ELF-1 (cell line): ENCODE measurements at regions not wholly inside any gene's neighbourhood (a gene's known extent, or its start where the extent isn't known, plus 50 kb on each side); places are given as distances from the start of the nearest gene placed in this dataset.
"Not testable (repeated sequence)": the region's sequence is repeated elsewhere in the genome, so short reads cannot be mapped to it uniquely, and the experiment has no call there.

ENCODE experiments used
- DNase-seq: peaks from one replicate; pipeline ENCODE4 v3.0.0-alpha.2; 2016; ENCODE audit warnings: low read depth, low spot score

DNA sequence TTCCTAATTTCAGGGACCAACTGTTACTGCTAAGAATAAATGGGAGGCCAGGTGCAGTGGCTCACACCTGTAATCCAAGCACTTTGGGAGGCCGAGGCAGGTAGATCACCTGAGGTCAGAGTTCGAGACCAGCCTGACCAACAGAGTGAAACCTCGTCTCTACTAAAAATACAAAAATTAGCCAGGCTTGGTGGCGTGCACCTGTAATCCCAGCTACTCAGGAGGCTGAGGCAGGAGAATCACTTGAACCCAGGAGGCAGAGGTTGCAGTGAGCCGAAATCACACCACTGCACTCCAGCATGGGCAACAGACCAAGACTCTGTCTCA lies 95.6 kb upstream of the CHD2 start:
- not testable (repeated sequence) for DNase-seq

DNA sequence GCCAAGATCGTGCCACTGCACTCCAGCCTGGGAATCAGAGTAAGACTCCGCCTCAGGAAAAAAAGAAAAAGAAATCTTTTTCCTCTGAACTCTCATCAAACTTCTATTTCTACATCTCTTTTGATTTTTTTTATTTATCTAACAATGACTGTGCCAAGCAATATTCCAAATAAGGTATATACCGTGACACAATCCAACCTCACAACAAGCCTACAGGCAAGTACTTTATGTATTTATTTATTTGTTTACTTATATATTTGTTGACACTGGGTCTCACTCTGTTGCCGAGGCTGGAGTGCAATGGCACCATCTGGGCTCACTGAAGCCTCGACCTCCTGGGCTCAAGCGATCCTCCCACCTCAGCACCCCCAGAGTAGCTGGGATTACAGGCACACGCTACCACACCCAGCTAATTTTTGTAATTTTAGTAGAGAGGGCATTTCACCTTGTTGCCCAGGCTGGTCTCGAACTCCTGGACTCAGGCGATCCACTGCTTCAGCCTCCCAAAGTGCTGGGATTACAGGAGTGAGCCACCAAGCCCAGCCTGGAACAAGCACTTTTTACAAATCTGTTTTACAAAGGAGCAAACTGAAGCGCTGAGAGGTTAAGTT lies 94.9 kb upstream of the CHD2 start:
- no peak for DNase-seq

DNA sequence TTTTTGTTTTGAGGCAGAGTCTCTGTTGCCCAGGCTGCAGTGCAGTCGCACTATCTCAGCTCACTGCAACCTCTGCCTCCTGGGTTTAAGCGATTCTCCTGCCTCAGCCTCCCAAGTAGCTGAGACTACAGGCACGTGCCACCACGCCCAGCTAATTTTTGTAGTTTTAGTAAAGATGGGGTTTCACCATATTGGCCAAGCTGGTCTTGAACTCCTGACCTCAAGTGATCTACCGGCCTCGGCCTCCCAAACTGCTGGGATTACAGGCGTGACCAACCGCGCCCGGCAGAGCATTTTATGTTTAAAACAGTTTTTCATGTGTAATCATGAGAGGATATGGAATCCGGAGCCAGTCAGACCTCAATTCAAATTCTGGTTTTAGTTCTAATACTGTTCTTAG lies 94.0 kb upstream of the CHD2 start:
- DNase-seq = not testable (repeated sequence)

DNA sequence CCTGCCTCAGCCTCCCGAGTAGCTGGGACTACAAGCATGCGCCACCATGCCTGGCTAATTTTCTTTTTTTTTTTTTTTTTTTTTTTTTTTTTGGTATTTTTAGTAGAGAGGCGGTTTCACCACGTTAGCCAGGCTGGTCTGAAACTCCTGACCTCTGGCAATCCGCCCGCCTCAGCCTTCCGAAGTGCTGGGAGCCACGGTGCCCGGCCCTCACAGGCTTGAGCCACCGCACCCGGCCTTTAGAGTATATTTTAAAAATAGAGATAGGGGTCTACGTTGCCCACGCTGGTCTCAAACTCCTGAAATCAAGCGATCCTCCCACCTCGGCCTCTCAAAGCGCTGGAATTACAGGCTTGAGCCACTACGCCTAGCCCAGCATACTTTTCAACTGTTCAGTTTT lies 93.4 kb upstream of the CHD2 start:
- no peak for DNase-seq

DNA sequence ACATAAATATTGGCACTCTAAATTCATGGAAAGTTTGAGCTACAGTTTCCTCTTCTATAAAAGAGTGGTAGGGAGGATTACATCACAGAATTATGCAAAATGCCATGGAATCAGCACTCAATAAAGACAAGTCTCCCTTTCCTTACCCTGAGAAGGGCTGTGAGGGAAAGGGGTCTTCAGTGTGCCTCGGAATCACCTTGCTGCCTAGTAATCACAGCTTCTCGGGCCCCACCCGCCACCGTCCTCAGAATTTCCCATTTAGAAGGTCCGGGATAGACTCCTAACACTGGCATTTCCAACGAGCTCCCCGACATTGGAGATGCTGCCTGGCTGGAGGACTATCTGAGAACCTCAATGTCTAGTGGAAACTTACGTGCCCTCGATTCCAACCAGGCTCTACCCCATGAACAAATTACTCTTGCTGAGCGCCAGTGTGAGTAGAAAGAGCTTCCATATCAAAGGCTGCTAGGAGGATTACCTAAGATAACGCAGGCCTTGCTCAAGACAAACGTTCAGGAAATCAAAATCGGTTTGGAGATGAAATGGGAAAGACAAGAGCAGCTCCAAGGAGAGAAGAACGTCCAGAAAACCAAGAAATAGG lies 92.1 kb upstream of the CHD2 start:
- peak; percentile 44 for DNase-seq

DNA sequence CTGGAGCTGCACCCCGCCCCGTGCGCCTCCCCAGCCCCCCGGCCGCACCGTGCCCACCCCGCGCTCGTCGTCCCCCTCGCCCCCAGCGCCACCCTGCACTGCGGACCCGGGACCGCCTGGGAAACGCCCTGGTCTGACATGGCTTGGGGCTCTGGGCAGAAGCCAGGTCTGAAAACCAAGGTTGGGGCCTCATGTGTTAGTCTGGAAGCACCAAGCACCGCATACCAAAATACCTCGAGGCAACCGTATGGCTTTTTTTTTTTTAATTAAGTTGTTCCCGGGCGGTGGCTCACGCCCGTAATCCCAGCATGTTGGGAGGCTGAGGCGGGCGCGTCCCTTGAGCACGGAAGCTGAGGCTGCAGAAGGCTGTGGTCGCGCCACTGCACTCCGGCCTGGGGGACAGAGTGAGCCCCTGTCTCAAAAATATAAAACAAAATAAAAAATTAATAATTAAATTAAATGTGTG lies 91.5 kb upstream of the CHD2 start:
- no peak for DNase-seq

DNA sequence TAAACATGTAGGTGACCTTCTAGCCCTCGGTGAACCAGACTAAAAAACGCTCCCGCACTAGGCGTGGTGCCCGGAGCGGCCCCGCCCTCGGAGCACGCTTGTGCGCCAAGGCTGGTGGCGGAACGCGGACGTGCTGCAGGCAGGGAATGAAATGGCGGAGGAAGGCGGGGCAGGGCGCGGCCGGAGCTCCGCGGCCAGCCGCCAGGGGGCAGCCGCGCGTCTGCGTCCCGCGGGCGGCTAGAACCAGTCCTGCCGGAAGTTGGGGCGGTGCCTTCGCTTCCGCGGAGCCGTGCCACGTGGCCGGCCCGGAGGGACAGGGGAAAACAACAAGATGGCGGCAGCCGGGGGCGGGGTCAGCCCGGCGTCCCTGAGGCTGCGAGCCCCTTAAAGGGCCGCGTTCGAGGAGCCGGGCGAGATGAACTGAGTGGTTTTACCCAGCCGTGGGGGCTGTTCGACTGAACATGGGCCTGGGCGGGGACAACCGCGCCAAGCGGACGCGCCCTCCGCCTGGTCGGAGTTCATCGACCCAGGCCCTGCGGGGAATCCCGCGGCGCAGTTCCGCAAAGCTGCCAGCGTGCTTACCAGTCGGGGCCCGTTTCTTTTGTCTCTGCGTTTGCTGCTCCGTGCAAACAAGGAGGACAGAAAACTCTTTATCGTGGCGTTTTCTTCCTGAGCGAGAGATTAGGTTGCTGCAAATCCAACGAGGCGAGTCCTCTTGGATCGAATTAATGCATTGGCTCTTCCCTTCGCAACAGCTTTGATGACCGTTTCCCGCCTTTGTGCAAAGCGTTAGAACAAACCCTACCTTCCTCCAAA lies 90.9 kb upstream of the CHD2 start:
- DNase-seq = peak; percentile 100

DNA sequence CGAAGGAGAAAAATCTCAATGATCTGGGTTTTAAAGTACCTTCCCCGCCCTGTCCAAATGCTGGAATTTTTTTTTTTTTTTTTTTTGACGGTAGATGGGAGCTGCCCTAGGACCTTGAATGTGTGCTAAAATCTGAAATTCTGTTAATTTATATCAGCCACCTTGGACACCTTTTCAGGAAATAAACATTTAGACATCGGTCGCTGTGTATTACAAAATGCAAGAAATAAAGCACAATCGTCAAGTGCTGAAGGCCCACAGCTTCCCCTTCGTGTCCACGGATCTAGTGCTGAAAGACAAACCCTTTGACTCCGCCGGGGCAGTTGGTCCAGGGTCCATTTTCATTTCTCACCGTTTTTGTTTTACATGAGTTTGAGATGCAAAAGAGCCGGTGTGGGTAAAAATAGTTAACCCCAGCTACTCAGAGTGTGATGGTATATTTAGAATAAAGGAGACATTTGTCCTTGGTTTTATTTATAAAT lies 90.2 kb upstream of the CHD2 start:
- DNase-seq = peak; percentile 45

DNA sequence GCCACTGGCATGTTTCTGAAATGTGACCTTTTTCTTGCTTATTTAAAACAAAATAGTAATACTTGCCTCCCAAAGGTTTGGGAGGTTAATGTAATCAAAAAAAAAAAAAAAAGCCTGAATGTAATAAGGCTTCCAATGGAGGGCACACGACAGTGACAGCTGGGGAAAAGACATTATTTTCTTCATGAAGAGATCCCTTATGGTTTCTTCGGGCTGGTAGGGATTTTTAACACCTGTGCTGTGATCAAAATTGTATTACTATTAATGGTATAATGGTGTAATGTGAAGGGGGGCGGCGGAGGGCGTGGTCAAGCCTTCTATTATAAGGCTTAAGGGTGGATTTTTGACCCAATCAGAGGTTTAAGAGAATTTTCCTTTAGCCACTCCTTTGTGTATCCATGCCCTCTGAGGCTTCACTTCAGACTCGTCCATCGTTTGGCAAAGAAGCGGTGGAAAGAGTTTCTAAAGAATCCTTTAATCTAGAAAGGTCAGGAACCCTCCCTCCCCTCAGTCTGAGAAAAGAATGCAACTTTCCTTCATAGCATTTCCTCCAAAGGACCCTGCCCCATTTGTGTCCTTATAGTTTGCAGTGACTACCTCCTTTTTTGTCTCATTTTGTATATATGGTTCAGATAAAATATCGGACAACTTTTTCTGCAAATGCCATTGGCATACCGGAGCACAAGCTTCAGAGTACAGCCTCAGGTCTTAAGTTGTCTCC lies 89.5 kb upstream of the CHD2 start:
- peak; percentile 49 for DNase-seq

DNA sequence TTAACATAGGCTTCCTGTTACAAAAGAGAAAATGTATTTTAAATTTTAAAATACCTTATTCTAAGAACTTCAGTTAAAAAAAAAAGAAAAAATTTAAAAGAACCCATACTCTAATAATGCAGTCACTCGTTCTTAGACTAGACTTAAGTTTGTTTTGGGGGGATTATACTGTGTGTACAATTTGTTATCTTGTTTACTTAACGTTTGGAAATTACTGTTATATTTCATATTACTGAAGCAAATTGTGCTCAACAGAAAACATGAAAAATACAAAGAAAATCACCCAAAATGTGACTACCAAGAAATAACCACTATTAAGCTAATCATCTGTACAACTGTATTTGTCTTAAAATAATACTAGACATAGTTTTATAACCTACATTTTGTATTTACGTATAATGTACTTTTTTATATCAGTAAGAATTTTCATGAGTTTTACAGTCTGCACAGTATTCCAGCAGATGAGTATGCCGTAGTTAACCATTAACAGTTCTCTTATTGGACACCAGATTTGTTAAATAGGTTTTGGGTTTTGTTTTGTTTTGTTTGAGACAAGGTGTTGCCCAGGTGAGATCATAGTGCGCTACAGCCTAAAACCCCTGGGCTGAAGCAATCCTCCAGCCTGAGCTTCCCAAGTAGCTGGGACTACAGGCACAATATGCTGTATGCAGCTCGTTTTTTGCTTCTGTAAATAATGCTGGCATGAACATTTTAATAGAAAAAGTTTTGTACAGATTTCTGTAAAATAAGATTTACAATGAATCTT lies 88.8 kb upstream of the CHD2 start:
- no peak for DNase-seq

DNA sequence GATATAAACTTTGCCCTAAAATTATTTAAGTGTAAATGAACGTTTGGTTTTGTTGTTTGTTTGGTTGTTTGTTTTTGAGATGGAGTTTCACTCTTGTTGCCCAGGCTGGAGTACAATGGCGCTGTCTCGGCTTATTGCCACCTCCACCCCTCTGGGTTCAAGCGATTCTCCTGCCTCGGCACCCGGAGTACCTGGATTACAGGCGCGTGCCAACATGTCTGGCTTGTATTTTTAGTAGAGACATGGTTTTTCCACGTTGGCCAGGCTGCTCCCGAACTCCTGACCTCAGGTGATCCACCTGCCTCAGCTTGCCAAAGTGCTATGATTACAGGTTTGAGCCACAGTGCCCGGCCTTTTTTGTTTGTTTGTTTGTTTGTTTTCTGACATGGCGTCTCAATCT lies 87.9 kb upstream of the CHD2 start:
- no peak for DNase-seq

DNA sequence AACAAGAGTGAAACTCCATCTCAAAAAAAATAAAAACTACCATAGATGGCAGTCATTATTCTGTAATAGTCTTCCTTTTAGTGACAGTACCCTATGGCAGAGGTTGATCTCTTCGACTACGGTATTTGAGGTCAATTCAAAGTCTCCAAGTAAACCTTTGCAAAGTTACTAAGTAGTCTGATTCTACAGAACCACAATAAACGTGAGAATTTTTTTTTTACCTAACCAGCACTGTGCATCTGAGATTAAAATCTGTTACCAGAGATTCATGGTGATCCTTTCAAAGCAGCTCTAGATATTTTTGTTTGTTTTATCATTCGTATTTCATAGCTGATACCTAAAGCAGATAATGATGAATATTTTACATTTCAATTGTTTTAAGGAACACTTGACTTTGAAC lies 86.6 kb upstream of the CHD2 start:
- no peak for DNase-seq

DNA sequence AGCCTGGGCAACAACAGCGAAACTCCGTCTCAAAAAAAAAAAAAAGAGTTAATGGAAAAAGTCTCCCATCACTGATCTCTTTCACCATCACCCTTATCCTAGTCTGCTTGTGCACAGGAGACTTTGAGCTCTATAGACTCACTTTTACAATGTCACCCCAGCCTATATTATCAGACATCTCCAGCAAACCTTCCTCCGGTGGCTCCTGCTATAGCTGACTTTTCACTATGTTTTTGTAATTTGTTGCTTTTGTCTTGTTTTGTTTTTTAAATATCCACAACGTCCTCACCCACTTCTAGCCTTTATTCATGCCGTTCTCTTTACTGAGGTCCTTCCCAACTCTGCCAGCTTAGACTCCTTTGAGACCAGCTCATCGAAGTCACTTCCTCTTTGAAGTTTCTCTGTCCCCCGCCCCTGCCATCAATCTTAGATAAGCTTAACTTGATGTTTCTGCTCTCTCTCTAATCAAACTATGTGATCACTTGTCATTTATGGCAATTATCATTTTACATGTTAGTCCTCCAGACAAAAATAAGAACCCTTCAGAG lies 82.7 kb upstream of the CHD2 start:
- DNase-seq = no peak

DNA sequence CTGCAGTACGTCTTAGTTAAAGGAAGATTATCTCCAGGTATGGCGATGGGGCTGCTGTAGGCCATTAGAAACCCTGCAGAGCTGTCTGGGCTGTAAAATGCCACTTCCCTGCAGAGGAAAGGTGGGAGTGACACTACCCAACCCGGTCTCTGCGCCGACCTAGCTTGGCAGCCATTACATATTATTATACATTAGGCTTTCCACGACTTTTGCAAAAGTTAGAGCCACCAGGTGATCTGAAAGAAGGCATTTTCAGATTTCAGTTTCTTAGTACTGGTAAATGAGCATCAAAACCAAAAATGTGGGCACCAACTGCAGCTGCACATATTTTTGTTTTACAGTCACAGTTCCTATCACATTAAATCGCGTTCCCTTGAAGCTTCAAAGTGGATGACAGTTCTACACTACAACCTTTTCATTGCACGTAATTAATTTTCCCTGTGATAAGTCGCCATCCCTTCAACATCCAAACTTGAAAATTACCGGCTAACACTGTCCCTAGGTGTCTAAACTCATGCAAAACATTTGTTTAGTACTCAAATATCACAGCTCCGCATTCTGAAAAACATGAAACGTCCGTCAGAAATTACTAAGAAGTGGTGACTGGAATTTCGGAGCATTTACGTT lies 81.4 kb upstream of the CHD2 start:
- no peak for DNase-seq

DNA sequence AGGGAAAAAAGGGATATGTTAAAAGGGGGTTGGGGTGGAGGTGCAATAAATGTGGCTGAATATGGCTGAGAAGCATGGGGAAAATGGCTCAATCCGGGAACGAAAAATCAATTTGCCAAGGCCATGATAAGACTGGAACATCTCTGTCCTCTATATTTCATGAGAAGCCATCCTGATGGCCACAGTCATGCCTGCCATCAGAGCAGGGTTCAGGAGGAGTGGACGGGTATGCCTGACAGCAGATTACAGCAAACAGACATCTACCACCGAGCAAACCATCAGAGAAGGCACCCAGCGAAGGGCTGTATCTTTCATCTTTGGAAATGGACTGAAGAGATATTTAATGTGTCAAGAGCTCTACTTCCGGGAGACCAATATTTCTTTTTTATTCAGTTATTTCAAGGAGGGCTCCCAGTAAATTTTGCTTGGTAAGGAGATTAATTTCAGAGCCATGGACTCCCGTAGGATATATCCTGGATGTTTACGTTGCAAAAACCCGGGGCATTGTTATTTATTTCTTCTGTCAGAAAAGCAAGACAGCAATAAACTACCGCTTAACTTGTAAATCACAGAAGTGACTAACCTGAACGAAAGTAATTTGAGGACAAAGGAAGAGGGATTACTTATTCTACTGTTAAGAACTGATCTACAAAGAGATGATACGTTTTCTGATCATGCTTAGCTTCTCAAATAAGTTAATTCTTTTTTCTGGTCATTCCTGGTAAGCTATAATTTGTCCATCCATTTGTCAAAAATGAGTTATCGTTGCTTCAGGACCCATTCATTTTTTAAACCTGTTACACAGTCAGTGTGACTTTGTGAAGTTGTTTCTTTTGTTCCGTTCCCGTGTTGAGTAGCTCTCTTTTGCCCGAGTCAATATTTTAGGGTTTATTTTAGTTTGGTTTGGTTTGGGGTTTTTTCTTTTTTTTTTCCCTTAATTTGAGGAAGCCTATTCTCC lies 80.6 kb upstream of the CHD2 start:
- DNase-seq = no peak

DNA sequence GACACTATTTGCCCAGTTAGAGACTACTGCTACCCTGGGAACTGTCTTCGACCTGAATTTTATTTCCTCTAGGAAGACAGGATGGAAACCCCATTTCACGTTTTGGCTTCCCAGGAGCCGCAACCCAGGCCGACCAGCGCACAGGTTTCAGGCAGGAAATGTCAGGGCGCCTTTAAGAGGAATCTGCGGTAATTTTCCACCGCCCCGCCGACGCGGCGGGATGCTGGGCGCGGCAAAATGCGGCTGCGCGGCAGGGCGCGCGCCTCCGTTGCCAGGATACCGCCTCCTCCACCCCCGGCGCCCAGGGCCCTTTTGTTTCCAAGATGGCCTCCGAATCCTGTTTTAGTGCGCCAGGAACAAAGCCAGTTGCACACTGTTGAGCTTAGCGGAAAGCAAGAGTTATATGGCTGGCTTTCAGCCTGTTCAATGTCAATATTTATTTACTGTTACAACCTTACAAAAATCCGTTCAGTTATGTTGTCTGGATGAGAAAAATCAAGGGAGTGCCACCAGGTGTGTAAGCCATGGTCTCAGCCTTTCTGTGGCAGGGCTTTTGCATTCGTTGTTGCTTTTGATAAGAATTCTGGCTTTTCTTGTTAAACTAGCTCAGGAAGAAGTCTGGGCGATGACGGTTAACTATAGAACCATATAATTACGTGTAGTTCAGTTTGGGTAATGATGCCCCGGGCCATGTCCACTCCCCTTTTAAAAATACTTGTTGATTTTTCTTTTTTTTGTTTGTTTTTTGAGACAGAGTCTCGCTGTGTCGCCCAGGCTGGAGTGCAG lies 79.7 kb upstream of the CHD2 start:
- DNase-seq = peak; percentile 98

DNA sequence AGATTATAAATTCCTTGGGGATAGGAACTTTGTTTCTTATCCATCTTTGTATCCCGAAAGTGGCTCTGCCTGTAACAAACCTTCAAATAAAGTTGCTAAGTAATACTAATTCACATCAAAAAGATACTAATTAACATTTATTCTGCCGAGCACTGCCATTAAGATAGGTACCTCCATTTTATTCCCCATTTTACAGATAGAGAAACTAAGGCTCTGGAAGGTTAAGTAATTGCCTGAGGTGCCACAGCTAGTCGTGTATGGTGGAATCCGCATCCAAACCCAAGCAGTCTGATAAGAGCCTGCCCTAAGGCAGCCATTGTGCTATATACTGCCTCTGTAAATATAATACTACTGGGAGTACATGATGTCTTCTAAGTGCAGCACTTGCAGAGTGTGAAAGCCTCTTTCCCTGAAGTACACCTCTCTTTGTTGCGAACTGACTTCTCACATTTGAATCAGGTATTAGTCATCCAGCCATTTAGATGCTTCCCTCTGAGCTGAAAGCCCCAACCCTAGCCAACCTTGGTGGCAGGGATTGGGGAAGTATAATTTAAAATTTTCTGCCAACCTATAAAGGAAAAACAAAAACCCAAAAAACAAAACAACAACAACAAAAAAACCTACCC lies 78.5 kb upstream of the CHD2 start:
- peak; percentile 42 for DNase-seq
